Mammary epithelial cell (primary cell): ENCODE measurements at regions not wholly inside any gene's neighbourhood (a gene's known extent, or its start where the extent isn't known, plus 50 kb on each side); places are given as distances from the start of the nearest gene placed in this dataset.
"Not testable (repeated sequence)": the region's sequence is repeated elsewhere in the genome, so short reads cannot be mapped to it uniquely, and the experiment has no call there.

Experiments
- EZH2 ChIP-seq: IDR thresholded peaks from 2 replicates; pipeline ENCODE4 v1.6.1; 2012; ENCODE audit warnings: low read length, inconsistent platforms, borderline replicate concordance
- TF ChIP-seq, protein P1 (sequence below), 2 donors: IDR thresholded peaks in 1 of 2; conservative IDR thresholded peaks in 1 of 2; 2 replicates each; pipeline ENCODE4 v1.5.1; 2011 to 2012; ENCODE audit warnings: inconsistent platforms in 2 of 2, low read length in 2 of 2, mild to moderate bottlenecking in 2 of 2, control low read depth in 1 of 2, low read depth in 1 of 2; ENCODE audit not compliant: insufficient read depth in 1 of 2; ENCODE audit errors: extremely low read depth in 1 of 2

DNA sequence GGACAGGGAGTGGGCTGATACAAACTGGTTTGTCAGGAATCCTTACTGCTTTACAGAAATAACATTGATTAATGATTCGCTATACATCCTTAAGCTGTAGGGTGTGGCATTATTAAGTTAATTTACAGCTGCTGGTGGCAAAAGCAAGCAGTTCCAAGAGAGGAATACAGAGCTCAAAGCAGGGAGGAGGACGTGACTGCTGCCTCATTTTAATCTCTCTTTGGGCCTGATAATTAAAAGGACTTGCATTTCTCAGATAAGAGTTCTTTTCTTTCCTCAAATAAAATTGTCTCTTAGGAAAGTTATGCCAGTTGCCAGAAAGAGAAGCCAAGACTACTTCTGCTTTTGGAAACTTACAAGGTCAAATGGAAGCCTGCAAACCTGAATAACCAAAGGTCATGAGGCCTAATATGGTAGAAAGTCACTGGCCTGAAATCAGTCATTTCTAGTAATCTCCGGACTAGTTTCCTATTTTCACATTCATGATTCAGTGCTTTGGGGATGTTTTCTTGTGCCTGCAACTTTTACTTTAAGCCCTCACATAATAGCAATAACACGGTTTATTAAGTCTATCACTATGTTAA, 426.2 kb upstream of the SPATA31A3 start:
- TF ChIP-seq, protein P1, sequence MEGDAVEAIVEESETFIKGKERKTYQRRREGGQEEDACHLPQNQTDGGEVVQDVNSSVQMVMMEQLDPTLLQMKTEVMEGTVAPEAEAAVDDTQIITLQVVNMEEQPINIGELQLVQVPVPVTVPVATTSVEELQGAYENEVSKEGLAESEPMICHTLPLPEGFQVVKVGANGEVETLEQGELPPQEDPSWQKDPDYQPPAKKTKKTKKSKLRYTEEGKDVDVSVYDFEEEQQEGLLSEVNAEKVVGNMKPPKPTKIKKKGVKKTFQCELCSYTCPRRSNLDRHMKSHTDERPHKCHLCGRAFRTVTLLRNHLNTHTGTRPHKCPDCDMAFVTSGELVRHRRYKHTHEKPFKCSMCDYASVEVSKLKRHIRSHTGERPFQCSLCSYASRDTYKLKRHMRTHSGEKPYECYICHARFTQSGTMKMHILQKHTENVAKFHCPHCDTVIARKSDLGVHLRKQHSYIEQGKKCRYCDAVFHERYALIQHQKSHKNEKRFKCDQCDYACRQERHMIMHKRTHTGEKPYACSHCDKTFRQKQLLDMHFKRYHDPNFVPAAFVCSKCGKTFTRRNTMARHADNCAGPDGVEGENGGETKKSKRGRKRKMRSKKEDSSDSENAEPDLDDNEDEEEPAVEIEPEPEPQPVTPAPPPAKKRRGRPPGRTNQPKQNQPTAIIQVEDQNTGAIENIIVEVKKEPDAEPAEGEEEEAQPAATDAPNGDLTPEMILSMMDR (conservative IDR thresholded peaks at IDR 0.05 in 1 of 2, IDR thresholded peaks at IDR 0.05 in 1 of 2; ENCODE audit: extremely low read depth in 1 of 2, insufficient read depth in 1 of 2, low read depth in 1 of 2, low read length in 2 of 2): not testable (repeated sequence)
- TF ChIP-seq EZH2: not testable (repeated sequence)
